ENCODE measurements at regions not wholly inside any gene's neighbourhood (a gene's known extent, or its start where the extent isn't known, plus 50 kb on each side); places are given as distances from the start of the nearest gene placed in this dataset.
"Not testable (repeated sequence)": the region's sequence is repeated elsewhere in the genome, so short reads cannot be mapped to it uniquely, and the experiment has no call there.

- DNase-seq (ENCODE audit: low spot score) = no peak
Measured at GRCh38 chr7:9210114-9210513, 776.7 kb downstream of the NXPH1 start.

- no peak for DNase-seq (ENCODE audit: low spot score)
Measured at GRCh38 chr7:9217204-9217603, 783.8 kb downstream of the NXPH1 start.

- no peak for DNase-seq (ENCODE audit: low spot score)
Measured at GRCh38 chr7:9226500-9226899, 793.1 kb downstream of the NXPH1 start.

- no peak for DNase-seq (ENCODE audit: low spot score)
Measured at GRCh38 chr7:9231630-9232121, 798.3 kb downstream of the NXPH1 start.

GRCh38 chr7:9240001-9240400 is 806.6 kb downstream of the NXPH1 start:
- no peak for DNase-seq (ENCODE audit: low spot score)

GRCh38 chr7:9241826-9242225 is 808.4 kb downstream of the NXPH1 start:
- DNase-seq (ENCODE audit: low spot score) = no peak

- no peak for DNase-seq (ENCODE audit: low spot score)
Measured at GRCh38 chr7:9242636-9243035, 809.2 kb downstream of the NXPH1 start.

- DNase-seq (ENCODE audit: low spot score) = no peak
Measured at GRCh38 chr7:9250876-9251275, 817.5 kb downstream of the NXPH1 start.

- no peak for DNase-seq (ENCODE audit: low spot score)
Measured at GRCh38 chr7:9264395-9264794, 831.0 kb downstream of the NXPH1 start.

GRCh38 chr7:9280088-9280487 is 846.7 kb downstream of the NXPH1 start:
- no peak for DNase-seq (ENCODE audit: low spot score)

- no peak for DNase-seq (ENCODE audit: low spot score)
Measured at GRCh38 chr7:9283246-9283645, 849.8 kb downstream of the NXPH1 start.

- no peak for DNase-seq (ENCODE audit: low spot score)
Measured at GRCh38 chr7:9302436-9302835, 869.0 kb downstream of the NXPH1 start.

GRCh38 chr7:9307131-9307530 is 873.7 kb downstream of the NXPH1 start:
- DNase-seq (ENCODE audit: low spot score) = no peak

- DNase-seq (ENCODE audit: low spot score) = no peak
Measured at GRCh38 chr7:9324513-9324912, 891.1 kb downstream of the NXPH1 start.

GRCh38 chr7:9328296-9328695 is 894.9 kb downstream of the NXPH1 start:
- no peak for DNase-seq (ENCODE audit: low spot score)

- no peak for DNase-seq (ENCODE audit: low spot score)
Measured at GRCh38 chr7:9349625-9350024, 916.2 kb downstream of the NXPH1 start.

- DNase-seq (ENCODE audit: low spot score) = no peak
Measured at GRCh38 chr7:9391221-9391620, 957.8 kb downstream of the NXPH1 start.

GRCh38 chr7:9391984-9392383 is 958.6 kb downstream of the NXPH1 start:
- DNase-seq (ENCODE audit: low spot score) = no peak

GRCh38 chr7:9404386-9404785 is 971.0 kb downstream of the NXPH1 start:
- DNase-seq (ENCODE audit: low spot score) = not testable (repeated sequence)

- no peak for DNase-seq (ENCODE audit: low spot score)
Measured at GRCh38 chr7:9407816-9408215, 974.4 kb downstream of the NXPH1 start.

- DNase-seq (ENCODE audit: low spot score) = no peak
Measured at GRCh38 chr7:9453521-9453920, 1020.1 kb downstream of the NXPH1 start.

- DNase-seq (ENCODE audit: low spot score) = peak; percentile 3
Measured at GRCh38 chr7:9488555-9488954, 1055.1 kb downstream of the NXPH1 start.

GRCh38 chr7:9498303-9498702 is 1064.9 kb downstream of the NXPH1 start:
- DNase-seq (ENCODE audit: low spot score) = no peak

- no peak for DNase-seq (ENCODE audit: low spot score)
Measured at GRCh38 chr7:9502269-9502668, 1068.9 kb downstream of the NXPH1 start.

- no peak for DNase-seq (ENCODE audit: low spot score)
Measured at GRCh38 chr7:9504678-9505077, 1071.3 kb downstream of the NXPH1 start.

Measured in AG20443 (cell line).